ENCODE measurements at regions not wholly inside any gene's neighbourhood (a gene's known extent, or its start where the extent isn't known, plus 50 kb on each side); places are given as distances from the start of the nearest gene placed in this dataset.

DNA sequence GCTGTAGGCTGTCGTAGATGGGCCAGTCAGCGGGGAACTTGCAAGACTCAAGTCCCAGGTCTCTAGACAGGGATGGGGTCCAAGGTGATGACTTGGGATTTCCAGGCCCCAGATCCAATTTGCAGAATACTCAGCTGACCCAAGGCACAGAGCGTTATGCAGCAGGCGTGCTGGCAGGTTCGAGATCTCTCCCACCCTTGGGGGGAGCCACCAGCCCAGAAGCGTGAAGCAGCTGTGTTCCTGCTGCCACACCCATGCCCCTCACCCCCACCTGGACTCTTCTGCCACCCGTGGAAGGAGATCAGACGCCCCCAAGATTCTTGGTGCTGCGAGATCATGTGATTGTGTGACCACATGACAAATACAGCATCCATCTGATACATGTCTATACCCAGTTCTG is 142.6 kb downstream of the BRD1 start:
- Histone ChIP-seq H4K8ac (ENCODE audit: low read depth in 2 of 2, low read length in 2 of 2) (no peak overlapping the region), H3K36me3 (ENCODE audit: control insufficient read depth, insufficient read depth, low read length) (no peaks in the 10 kb centered on the region), H3K23ac (ENCODE audit: low read depth, low read length) (no peak overlapping the region), H3K4me1 (ENCODE audit: control insufficient read depth, insufficient read depth, low read length) (no peaks in the 10 kb centered on the region), H3K56ac (ENCODE audit: extremely low read depth, insufficient read depth, low read length) (no peak overlapping the region), H4K20me1 (ENCODE audit: insufficient read depth, low read length) (no peaks in the 10 kb centered on the region), H2BK120ac (ENCODE audit: low read depth, low read length) (no peak overlapping the region), H4K5ac (ENCODE audit: low read depth, low read length) (no peak overlapping the region), H3K9me3 (ENCODE audit: control insufficient read depth, insufficient read depth, low read length) (peaks cover 11% of the 10 kb centered on the region; the same call in 1 of the 2 replicates), H2AFZ (replicated peaks; ENCODE audit: low read length, poor library complexity) (no peak overlapping the region), H3K27ac (ENCODE audit: insufficient read depth, low read length) (no peak overlapping the region), H3K4me2 (ENCODE audit: low read depth, low read length) (no peak overlapping the region), H3K4me3 (ENCODE audit: insufficient read depth, low read depth, low read length) (no peak overlapping the region), H2BK15ac (ENCODE audit: low read depth, low read length) (no peak overlapping the region), H3K79me1 (ENCODE audit: low read depth in 1 of 2, low read length in 2 of 2) (no peaks in the 10 kb centered on the region), H3K27me3 (ENCODE audit: control insufficient read depth, insufficient read depth, low read length) (no peaks in the 10 kb centered on the region), H2AK9ac (replicated peaks; ENCODE audit: low read depth, low read length, poor library complexity) (no peak overlapping the region), H2BK20ac (ENCODE audit: low read depth, low read length) (no peak overlapping the region), H3K9me1 (ENCODE audit: insufficient read depth, low read length) (no peaks in the 10 kb centered on the region), H3K4ac (ENCODE audit: low read depth, low read length) (no peak overlapping the region), H2AK5ac (ENCODE audit: low read depth, low read length) (no peak overlapping the region), H3K18ac (ENCODE audit: low read depth, low read length) (no peak overlapping the region), H3K9ac (ENCODE audit: low read depth, low read length) (no peak overlapping the region), H2BK5ac (ENCODE audit: low read depth, low read length, poor library complexity, severe bottlenecking) (no peak overlapping the region), H4K91ac (ENCODE audit: insufficient read depth, low read depth, low read length) (no peak overlapping the region), H3K14ac (replicated peaks; ENCODE audit: low read depth, low read length) (no peak overlapping the region)
- ChIA-PET POLR2A (ENCODE audit: unreplicated experiment) (no interaction called here), CTCF (no interaction called here)
- in situ Hi-C loops (cut with MboI; ENCODE audit: low sequenced_read_pairs) (no loop called here), intact Hi-C loops (cut with micrococcal nuclease) (no loop called here), dilution Hi-C loops (cut with HindIII; ENCODE audit: low sequenced_read_pairs, unreplicated experiment) (no loop called here)
- ATAC-seq (ENCODE audit: low read depth) (no peak), DNase-seq (no peak)
- no TSS peak for BruUV-seq (replicated peaks)
- WGBS, 2 experiments (ENCODE audit: extremely low coverage in 2 of 2, insufficient read length in 1 of 2), result 23% methylated on average over 2 of the region's 9 CpGs; no CpG with 5 or more reads in 1 of the 2 experiments
- TF ChIP-seq, protein P1, sequence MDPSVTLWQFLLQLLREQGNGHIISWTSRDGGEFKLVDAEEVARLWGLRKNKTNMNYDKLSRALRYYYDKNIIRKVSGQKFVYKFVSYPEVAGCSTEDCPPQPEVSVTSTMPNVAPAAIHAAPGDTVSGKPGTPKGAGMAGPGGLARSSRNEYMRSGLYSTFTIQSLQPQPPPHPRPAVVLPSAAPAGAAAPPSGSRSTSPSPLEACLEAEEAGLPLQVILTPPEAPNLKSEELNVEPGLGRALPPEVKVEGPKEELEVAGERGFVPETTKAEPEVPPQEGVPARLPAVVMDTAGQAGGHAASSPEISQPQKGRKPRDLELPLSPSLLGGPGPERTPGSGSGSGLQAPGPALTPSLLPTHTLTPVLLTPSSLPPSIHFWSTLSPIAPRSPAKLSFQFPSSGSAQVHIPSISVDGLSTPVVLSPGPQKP (IDR thresholded peaks at IDR 0.05; ENCODE audit: borderline replicate concordance, low read depth, low read length), result no peak
- TF ChIP-seq RFX5 (IDR thresholded peaks at IDR 0.05; ENCODE audit: low read depth, low read length) (no peak), RAD21 (IDR thresholded peaks at IDR 0.05; ENCODE audit: low read length) (no peak), MAFK (IDR thresholded peaks at IDR 0.05; ENCODE audit: low read depth, low read length) (no peak), MAZ (IDR thresholded peaks at IDR 0.05; ENCODE audit: borderline replicate concordance, low read depth, low read length) (no peak), FOS (IDR thresholded peaks at IDR 0.05; ENCODE audit: low read depth, low read length) (no peak)
- TF ChIP-seq, protein P2, sequence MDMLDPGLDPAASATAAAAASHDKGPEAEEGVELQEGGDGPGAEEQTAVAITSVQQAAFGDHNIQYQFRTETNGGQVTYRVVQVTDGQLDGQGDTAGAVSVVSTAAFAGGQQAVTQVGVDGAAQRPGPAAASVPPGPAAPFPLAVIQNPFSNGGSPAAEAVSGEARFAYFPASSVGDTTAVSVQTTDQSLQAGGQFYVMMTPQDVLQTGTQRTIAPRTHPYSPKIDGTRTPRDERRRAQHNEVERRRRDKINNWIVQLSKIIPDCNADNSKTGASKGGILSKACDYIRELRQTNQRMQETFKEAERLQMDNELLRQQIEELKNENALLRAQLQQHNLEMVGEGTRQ (IDR thresholded peaks at IDR 0.05; ENCODE audit: low read depth, low read length), result no peak

Data from IMR-90 (cell line).